WTC11 (cell line): ENCODE measurements at regions not wholly inside any gene's neighbourhood (a gene's known extent, or its start where the extent isn't known, plus 50 kb on each side); places are given as distances from the start of the nearest gene placed in this dataset.

Source experiments
- ATAC-seq: fragments of 200-7000 bp; cut with Tn5 transposase; 2 replicates; pipeline ENCODE4 v1.10.0; 2021; ENCODE audit warnings: mild to moderate bottlenecking, moderate library complexity
- CTCF ChIA-PET: fragments of 300-600 bp; sonication (Branson Sonifier 250); formaldehyde crosslinking; loops from one replicate; lab custom pipeline; 2021; ENCODE audit warnings: antibody characterized with exemption; lab: Charles Lee
- POLR2A ChIA-PET: fragments of 350-600 bp; sonication (Branson Sonifier 250); formaldehyde crosslinking; loops from one replicate; lab custom pipeline; 2021; ENCODE audit warnings: antibody characterized with exemption; lab: Charles Lee
- DNase-seq: peaks from one replicate; pipeline ENCODE4 v3.0.0; 2021; ENCODE audit warnings: low spot score
- H3K27ac Mint-ChIP-seq: 2 replicates; pipeline ENCODE4 v1.8.0; 2021; ENCODE audit warnings: mixed read lengths
- H3K27me3 Mint-ChIP-seq: 2 replicates; pipeline ENCODE4 v1.8.0; 2021; ENCODE audit warnings: low read depth, mild to moderate bottlenecking, moderate library complexity, mixed read lengths
- H3K36me3 Mint-ChIP-seq: 2 replicates; pipeline ENCODE4 v1.8.0; 2021; ENCODE audit warnings: mixed read lengths
- H3K4me1 Mint-ChIP-seq: 2 replicates; pipeline ENCODE4 v1.8.0; 2022; ENCODE audit warnings: mixed read lengths
- H3K4me3 Mint-ChIP-seq: 2 replicates; pipeline ENCODE4 v1.8.0; 2021; ENCODE audit warnings: mild to moderate bottlenecking, moderate library complexity, mixed read lengths
- H3K9me3 Mint-ChIP-seq: 2 replicates; pipeline ENCODE4 v1.8.0; 2021; ENCODE audit warnings: mixed read lengths
- EMX1 ChIP-seq: fragments of 250-450 bp; sonication (Bioruptor Pico); IDR thresholded peaks from 2 replicates; pipeline ENCODE4 v1.8.0; 2021; ENCODE audit warnings: mild to moderate bottlenecking
- FOXP4 ChIP-seq: sonication (generic); formaldehyde crosslinking; IDR thresholded peaks from 2 replicates; pipeline ENCODE4 v1.8.0; 2022; ENCODE audit warnings: mild to moderate bottlenecking, missing genetic modification reagents
- KAT7 ChIP-seq: sonication (generic); formaldehyde crosslinking; IDR thresholded peaks from 2 replicates; pipeline ENCODE4 v1.8.1; 2023; ENCODE audit warnings: missing genetic modification reagents, mild to moderate bottlenecking, borderline replicate concordance
- NFE2L1 ChIP-seq: sonication (generic); formaldehyde crosslinking; IDR thresholded peaks from 2 replicates; pipeline ENCODE4 v1.8.1; 2023; ENCODE audit warnings: missing genetic modification reagents
- NR3C1 ChIP-seq: sonication (generic); formaldehyde crosslinking; conservative IDR thresholded peaks from 2 replicates; pipeline ENCODE4 v1.8.1; 2023; ENCODE audit warnings: low read depth, mild to moderate bottlenecking, missing genetic modification reagents
- PRDM15 ChIP-seq: sonication (generic); formaldehyde crosslinking; IDR thresholded peaks from 2 replicates; pipeline ENCODE4 v1.8.0; 2022; ENCODE audit warnings: missing genetic modification reagents
- SMAD3 ChIP-seq: sonication (generic); formaldehyde crosslinking; IDR thresholded peaks from 2 replicates; pipeline ENCODE4 v1.8.0; 2022; ENCODE audit warnings: missing genetic modification reagents, mild to moderate bottlenecking, borderline replicate concordance
- SP1 ChIP-seq: sonication (generic); formaldehyde crosslinking; conservative IDR thresholded peaks from 2 replicates; pipeline ENCODE4 v1.8.1; 2022; ENCODE audit warnings: missing genetic modification reagents
- TEAD1 ChIP-seq: sonication (generic); formaldehyde crosslinking; IDR thresholded peaks from 2 replicates; pipeline ENCODE4 v1.8.0; 2022; ENCODE audit warnings: mild to moderate bottlenecking, missing genetic modification reagents
- ZNF219 ChIP-seq: sonication (generic); formaldehyde crosslinking; IDR thresholded peaks from 2 replicates; pipeline ENCODE4 v1.8.0; 2023; ENCODE audit warnings: missing genetic modification reagents, mild to moderate bottlenecking, borderline replicate concordance
- ZNF263 ChIP-seq: sonication (generic); formaldehyde crosslinking; IDR thresholded peaks from 2 replicates; pipeline ENCODE4 v1.8.1; 2022; ENCODE audit warnings: low read depth, mild to moderate bottlenecking, moderate library complexity, missing genetic modification reagents
- ZNF317 ChIP-seq: sonication (generic); formaldehyde crosslinking; IDR thresholded peaks from 2 replicates; pipeline ENCODE4 v1.8.1; 2023; ENCODE audit warnings: low read depth, mild to moderate bottlenecking, moderate library complexity, missing genetic modification reagents, borderline replicate concordance
- ZNF396 ChIP-seq: fragments of 250-450 bp; sonication (Bioruptor Pico); IDR thresholded peaks from 2 replicates; pipeline ENCODE4 v1.8.0; 2021; ENCODE audit warnings: mild to moderate bottlenecking, moderate library complexity, borderline replicate concordance
- ZSCAN18 ChIP-seq: fragments of 250-450 bp; sonication (Bioruptor Pico); IDR thresholded peaks from 2 replicates; pipeline ENCODE4 v2.1.2; 2022; ENCODE audit warnings: mild to moderate bottlenecking, moderate library complexity
- TF ChIP-seq, protein P1 (sequence below): sonication (generic); formaldehyde crosslinking; IDR thresholded peaks from 2 replicates; pipeline ENCODE4 v1.8.1; 2023; ENCODE audit warnings: mild to moderate bottlenecking, missing genetic modification reagents, borderline replicate concordance
- TF ChIP-seq, protein P2 (sequence below): fragments of 250-450 bp; sonication (Bioruptor Pico); IDR thresholded peaks from 2 replicates; pipeline ENCODE4 v1.8.0; 2021; ENCODE audit warnings: mild to moderate bottlenecking

DNA sequence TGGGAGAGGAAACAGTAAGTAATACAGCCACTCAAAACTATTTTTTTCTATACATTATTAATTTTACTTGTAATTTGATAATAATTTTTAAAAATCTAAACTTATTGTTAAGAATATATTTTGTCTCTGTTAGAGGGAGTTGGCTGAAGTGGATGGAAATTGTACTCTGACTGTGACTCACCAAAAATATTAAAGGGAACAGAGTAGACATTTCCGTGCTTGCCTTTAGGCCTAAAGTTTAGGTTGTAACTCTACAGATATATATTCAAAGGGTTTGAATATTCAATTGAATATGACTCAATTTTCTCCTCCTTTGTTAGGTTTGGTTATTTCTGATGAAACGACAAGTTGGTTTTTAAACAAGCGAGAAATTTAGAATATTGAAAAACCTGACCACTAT is 128.3 kb upstream of the PITX2 start:
- ATAC-seq, result no peak
- CTCF ChIA-PET, result no interaction called here
- no peaks in the 10 kb centered on the region for H3K36me3 Mint-ChIP-seq
- no peak overlapping the region for H3K27ac Mint-ChIP-seq
- POLR2A ChIA-PET, result no interaction called here
- H3K4me3 Mint-ChIP-seq, result no peak overlapping the region
- H3K9me3 Mint-ChIP-seq, result no peaks in the 10 kb centered on the region
- H3K4me1 Mint-ChIP-seq, result no peaks in the 10 kb centered on the region
- no peak for TF ChIP-seq TEAD1 (CRISPR knock-in tag)
- no peak for TF ChIP-seq ZNF263 (CRISPR knock-in tag)
- no peak for TF ChIP-seq ZNF317 (CRISPR knock-in tag)
- TF ChIP-seq EMX1 (CRISPR knock-in tag), result no peak
- TF ChIP-seq PRDM15 (CRISPR knock-in tag), result no peak
- TF ChIP-seq SMAD3 (CRISPR knock-in tag), result no peak
- TF ChIP-seq NFE2L1, result no peak
- TF ChIP-seq, protein P1, sequence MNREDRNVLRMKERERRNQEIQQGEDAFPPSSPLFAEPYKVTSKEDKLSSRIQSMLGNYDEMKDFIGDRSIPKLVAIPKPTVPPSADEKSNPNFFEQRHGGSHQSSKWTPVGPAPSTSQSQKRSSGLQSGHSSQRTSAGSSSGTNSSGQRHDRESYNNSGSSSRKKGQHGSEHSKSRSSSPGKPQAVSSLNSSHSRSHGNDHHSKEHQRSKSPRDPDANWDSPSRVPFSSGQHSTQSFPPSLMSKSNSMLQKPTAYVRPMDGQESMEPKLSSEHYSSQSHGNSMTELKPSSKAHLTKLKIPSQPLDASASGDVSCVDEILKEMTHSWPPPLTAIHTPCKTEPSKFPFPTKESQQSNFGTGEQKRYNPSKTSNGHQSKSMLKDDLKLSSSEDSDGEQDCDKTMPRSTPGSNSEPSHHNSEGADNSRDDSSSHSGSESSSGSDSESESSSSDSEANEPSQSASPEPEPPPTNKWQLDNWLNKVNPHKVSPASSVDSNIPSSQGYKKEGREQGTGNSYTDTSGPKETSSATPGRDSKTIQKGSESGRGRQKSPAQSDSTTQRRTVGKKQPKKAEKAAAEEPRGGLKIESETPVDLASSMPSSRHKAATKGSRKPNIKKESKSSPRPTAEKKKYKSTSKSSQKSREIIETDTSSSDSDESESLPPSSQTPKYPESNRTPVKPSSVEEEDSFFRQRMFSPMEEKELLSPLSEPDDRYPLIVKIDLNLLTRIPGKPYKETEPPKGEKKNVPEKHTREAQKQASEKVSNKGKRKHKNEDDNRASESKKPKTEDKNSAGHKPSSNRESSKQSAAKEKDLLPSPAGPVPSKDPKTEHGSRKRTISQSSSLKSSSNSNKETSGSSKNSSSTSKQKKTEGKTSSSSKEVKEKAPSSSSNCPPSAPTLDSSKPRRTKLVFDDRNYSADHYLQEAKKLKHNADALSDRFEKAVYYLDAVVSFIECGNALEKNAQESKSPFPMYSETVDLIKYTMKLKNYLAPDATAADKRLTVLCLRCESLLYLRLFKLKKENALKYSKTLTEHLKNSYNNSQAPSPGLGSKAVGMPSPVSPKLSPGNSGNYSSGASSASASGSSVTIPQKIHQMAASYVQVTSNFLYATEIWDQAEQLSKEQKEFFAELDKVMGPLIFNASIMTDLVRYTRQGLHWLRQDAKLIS (CRISPR knock-in tag), result no peak
- TF ChIP-seq ZNF396 (CRISPR knock-in tag), result no peak
- TF ChIP-seq, protein P2, sequence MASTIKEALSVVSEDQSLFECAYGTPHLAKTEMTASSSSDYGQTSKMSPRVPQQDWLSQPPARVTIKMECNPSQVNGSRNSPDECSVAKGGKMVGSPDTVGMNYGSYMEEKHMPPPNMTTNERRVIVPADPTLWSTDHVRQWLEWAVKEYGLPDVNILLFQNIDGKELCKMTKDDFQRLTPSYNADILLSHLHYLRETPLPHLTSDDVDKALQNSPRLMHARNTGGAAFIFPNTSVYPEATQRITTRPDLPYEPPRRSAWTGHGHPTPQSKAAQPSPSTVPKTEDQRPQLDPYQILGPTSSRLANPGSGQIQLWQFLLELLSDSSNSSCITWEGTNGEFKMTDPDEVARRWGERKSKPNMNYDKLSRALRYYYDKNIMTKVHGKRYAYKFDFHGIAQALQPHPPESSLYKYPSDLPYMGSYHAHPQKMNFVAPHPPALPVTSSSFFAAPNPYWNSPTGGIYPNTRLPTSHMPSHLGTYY (CRISPR knock-in tag), result no peak
- no peak for TF ChIP-seq ZNF219 (CRISPR knock-in tag)
- TF ChIP-seq ZSCAN18 (CRISPR knock-in tag), result no peak
- TF ChIP-seq SP1, result no peak
- no peak for TF ChIP-seq NR3C1 (CRISPR knock-in tag)
- DNase-seq, result no peak
- H3K27me3 Mint-ChIP-seq, result no peaks in the 10 kb centered on the region

DNA sequence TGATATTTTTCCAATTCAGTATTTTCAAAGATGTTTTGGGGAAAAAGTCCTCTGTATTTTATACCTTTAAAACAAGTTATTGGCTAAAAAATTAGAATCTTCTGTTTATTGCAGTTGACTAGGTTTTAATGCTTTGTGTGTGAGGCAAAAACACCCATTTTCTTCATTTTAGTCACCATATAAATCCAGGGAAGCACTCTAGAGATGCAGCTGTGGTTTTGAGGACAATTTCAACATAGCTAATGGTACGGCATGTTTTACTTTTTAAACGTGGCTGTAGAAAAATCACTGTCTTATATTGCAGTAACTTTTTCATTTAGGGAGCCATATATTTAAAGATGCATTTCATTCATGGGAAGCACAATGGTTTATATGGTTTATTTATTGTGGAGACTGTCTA is 129.1 kb upstream of the PITX2 start:
- no peak for DNase-seq
- Mint-ChIP-seq H3K27me3 (no peaks in the 10 kb centered on the region), H3K4me3 (no peak overlapping the region), H3K27ac (no peak overlapping the region), H3K4me1 (no peaks in the 10 kb centered on the region), H3K9me3 (no peaks in the 10 kb centered on the region), H3K36me3 (no peaks in the 10 kb centered on the region)
- ATAC-seq, result no peak
- CTCF ChIA-PET, result no interaction called here
- POLR2A ChIA-PET, result no interaction called here
- TF ChIP-seq FOXP4 (CRISPR knock-in tag), result no peak
- no peak for TF ChIP-seq KAT7
